Neutrophil (primary cell): ENCODE measurements at regions not wholly inside any gene's neighbourhood (a gene's known extent, or its start where the extent isn't known, plus 50 kb on each side); places are given as distances from the start of the nearest gene placed in this dataset.
"Not testable (repeated sequence)": the region's sequence is repeated elsewhere in the genome, so short reads cannot be mapped to it uniquely, and the experiment has no call there.

Experiments
- H3K27ac ChIP-seq: fragments of 200-600 bp; sonication (generic); 2 replicates; pipeline ENCODE4 v1.5.1; 2016; ENCODE audit warnings: mild to moderate bottlenecking, moderate library complexity
- H3K27me3 ChIP-seq: fragments of 200-600 bp; sonication (generic); 2 replicates; pipeline ENCODE4 v1.6.0; 2016; ENCODE audit warnings: mild to moderate bottlenecking
- H3K36me3 ChIP-seq: fragments of 200-600 bp; sonication (generic); 2 replicates; pipeline ENCODE4 v1.5.1; 2017
- H3K4me1 ChIP-seq, 2 experiments: fragments of 200-600 bp in 1 of 2; sonication (generic) in 1 of 2; 1 replicate in 1 of 2; 2 replicates in 1 of 2; pipeline versions ENCODE4 v1.5.1 to v1.6.1; 2013 to 2016; ENCODE audit warnings: low read depth in 1 of 2, low read length in 1 of 2, mild to moderate bottlenecking in 1 of 2, moderate library complexity in 1 of 2; ENCODE audit not compliant: control insufficient read depth in 1 of 2, insufficient read depth in 1 of 2
- H3K4me3 ChIP-seq, 2 experiments: fragments of 200-600 bp in 1 of 2; sonication (generic) in 1 of 2; 1 replicate in 1 of 2; 2 replicates in 1 of 2; pipeline ENCODE4 v1.5.1; 2013 to 2016; ENCODE audit warnings: low read depth in 1 of 2, low read length in 1 of 2, mild to moderate bottlenecking in 1 of 2, moderate library complexity in 1 of 2
- H3K9me3 ChIP-seq: fragments of 200-600 bp; sonication (generic); 2 replicates; pipeline ENCODE4 v1.5.1; 2016
- CTCF ChIP-seq: fragments of 200-600 bp; sonication (generic); IDR thresholded peaks from 2 replicates; pipeline ENCODE4 v1.5.1; 2016; ENCODE audit warnings: antibody characterized with exemption

GRCh38 chr7:131673576-131673975 is 117.1 kb upstream of the PODXL start:
- no peak for TF ChIP-seq CTCF
- Histone ChIP-seq H3K27ac (no peak overlapping the region), H3K4me3 (no peak overlapping the region), H3K4me1 (no peaks in the 10 kb centered on the region), H3K9me3 (no peaks in the 10 kb centered on the region), H3K36me3 (no peaks in the 10 kb centered on the region), H3K27me3 (peaks cover 4% of the 10 kb centered on the region)

DNA sequence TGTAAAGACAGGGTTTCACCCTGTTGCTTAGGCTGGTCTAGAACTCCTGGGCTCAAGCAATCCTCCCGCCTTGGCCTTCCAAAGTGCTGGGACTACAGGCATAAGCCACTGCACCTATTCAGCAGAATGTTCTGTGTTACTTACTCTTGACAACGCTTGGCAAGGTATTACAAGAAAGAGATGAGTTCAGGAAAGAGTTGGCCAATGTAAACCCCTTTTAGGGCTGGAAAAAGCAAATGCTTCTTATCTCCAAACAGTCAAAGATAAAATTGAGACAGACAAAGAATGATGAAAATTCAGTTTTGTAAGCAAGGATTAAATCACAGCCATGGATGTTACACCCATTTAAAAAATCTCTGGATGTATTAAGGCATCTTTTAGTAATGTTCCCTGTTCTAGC is 114.0 kb upstream of the PODXL start:
- Histone ChIP-seq H3K27me3 (peaks cover 4% of the 10 kb centered on the region), H3K9me3 (no peaks in the 10 kb centered on the region), H3K36me3 (no peaks in the 10 kb centered on the region), H3K4me1 (no peaks in the 10 kb centered on the region), H3K27ac (no peak overlapping the region), H3K4me3 (no peak overlapping the region)
- no peak for TF ChIP-seq CTCF

- H3K4me3 ChIP-seq: no peak overlapping the region
- TF ChIP-seq CTCF: no peak
- no peak overlapping the region for H3K27ac ChIP-seq
These were observed 111.3 kb upstream of the PODXL start for GRCh38 chr7:131667699-131668098.

GRCh38 chr7:131665021-131665420 is 108.6 kb upstream of the PODXL start:
- no peaks in the 10 kb centered on the region for H3K9me3 ChIP-seq
- no peaks in the 10 kb centered on the region for H3K36me3 ChIP-seq
- H3K27me3 ChIP-seq: no peaks in the 10 kb centered on the region
- H3K4me1 ChIP-seq: no peaks in the 10 kb centered on the region
- H3K4me3 ChIP-seq: no peak overlapping the region
- no peak overlapping the region for H3K27ac ChIP-seq
- TF ChIP-seq CTCF: no peak

More at GRCh38 chr7:131667699-131668098, 111.3 kb upstream of the PODXL start:
- peaks cover 4% of the 10 kb centered on the region for H3K27me3 ChIP-seq
- no peaks in the 10 kb centered on the region for H3K36me3 ChIP-seq
- no peaks in the 10 kb centered on the region for H3K4me1 ChIP-seq
- no peaks in the 10 kb centered on the region for H3K9me3 ChIP-seq

- Histone ChIP-seq H3K27ac (no peak overlapping the region), H3K4me1 (no peaks in the 10 kb centered on the region), H3K27me3 (no peaks in the 10 kb centered on the region), H3K9me3 (no peaks in the 10 kb centered on the region), H3K36me3 (no peaks in the 10 kb centered on the region), H3K4me3 (no peak overlapping the region)
- no peak for TF ChIP-seq CTCF
These were observed 108.1 kb upstream of the PODXL start for GRCh38 chr7:131664570-131664969.

- not testable (repeated sequence) for H3K9me3 ChIP-seq, H3K27me3 ChIP-seq, H3K27ac ChIP-seq, H3K4me1 ChIP-seq, H3K4me3 ChIP-seq, H3K36me3 ChIP-seq
These were observed 106.0 kb upstream of the PODXL start for GRCh38 chr7:131662301-131662873.
